Fibroblast of lung (primary cell): ENCODE measurements at regions not wholly inside any gene's neighbourhood (a gene's known extent, or its start where the extent isn't known, plus 50 kb on each side); places are given as distances from the start of the nearest gene placed in this dataset.

ENCODE experiments used
- EZH2 ChIP-seq: IDR thresholded peaks from 2 replicates; pipeline ENCODE4 v1.5.1; 2012; ENCODE audit warnings: low read length, control low read depth, mild to moderate bottlenecking; ENCODE audit errors: missing control alignments
- TF ChIP-seq, protein P1 (sequence below), 2 donors: IDR thresholded peaks in 1 of 2; conservative IDR thresholded peaks in 1 of 2; 1 replicate in 1 of 2; 2 replicates in 1 of 2; pipeline ENCODE4 v1.5.1; 2011 to 2012; ENCODE audit warnings: low read length in 2 of 2, control low read depth in 1 of 2, inconsistent platforms in 1 of 2, low read depth in 1 of 2, mild to moderate bottlenecking in 1 of 2

DNA sequence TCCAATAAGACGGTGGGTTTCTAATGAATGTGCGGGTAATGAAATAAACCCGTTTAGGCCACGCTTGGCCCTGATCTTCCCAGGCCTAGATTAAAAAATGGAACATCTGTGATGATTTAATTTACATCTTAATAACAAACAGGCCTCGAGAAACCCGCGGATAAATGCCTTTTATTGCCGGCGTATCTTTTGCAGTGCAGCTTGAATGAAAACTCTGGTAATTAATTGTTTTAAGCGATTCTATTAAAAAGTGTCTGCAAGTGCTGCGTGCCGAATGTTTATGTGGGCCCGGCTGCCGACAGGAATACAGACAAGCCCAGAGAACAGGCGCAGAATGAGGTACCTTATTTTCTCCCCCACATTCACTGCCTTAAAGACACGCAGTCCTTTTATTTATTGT is 420.7 kb downstream of the MN1 start:
- no peak for TF ChIP-seq EZH2
- TF ChIP-seq, protein P1, sequence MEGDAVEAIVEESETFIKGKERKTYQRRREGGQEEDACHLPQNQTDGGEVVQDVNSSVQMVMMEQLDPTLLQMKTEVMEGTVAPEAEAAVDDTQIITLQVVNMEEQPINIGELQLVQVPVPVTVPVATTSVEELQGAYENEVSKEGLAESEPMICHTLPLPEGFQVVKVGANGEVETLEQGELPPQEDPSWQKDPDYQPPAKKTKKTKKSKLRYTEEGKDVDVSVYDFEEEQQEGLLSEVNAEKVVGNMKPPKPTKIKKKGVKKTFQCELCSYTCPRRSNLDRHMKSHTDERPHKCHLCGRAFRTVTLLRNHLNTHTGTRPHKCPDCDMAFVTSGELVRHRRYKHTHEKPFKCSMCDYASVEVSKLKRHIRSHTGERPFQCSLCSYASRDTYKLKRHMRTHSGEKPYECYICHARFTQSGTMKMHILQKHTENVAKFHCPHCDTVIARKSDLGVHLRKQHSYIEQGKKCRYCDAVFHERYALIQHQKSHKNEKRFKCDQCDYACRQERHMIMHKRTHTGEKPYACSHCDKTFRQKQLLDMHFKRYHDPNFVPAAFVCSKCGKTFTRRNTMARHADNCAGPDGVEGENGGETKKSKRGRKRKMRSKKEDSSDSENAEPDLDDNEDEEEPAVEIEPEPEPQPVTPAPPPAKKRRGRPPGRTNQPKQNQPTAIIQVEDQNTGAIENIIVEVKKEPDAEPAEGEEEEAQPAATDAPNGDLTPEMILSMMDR (conservative IDR thresholded peaks at IDR 0.05 in 1 of 2, IDR thresholded peaks at IDR 0.05 in 1 of 2; ENCODE audit: low read depth in 1 of 2, low read length in 2 of 2), result no peak
